Nephron progenitor cell (in vitro differentiated cells): ENCODE measurements at regions not wholly inside any gene's neighbourhood (a gene's known extent, or its start where the extent isn't known, plus 50 kb on each side); places are given as distances from the start of the nearest gene placed in this dataset.

Experiments
- DNase-seq: peaks from one replicate; pipeline ENCODE4 v3.0.0; 2021
- H3K27ac Mint-ChIP-seq: 2 replicates; pipeline ENCODE4 v1.8.0; 2021; ENCODE audit warnings: mild to moderate bottlenecking, moderate library complexity, mixed read lengths
- H3K27me3 Mint-ChIP-seq: 2 replicates; pipeline ENCODE4 v1.8.0; 2021; ENCODE audit warnings: mild to moderate bottlenecking, low read depth, mixed read lengths; ENCODE audit not compliant: poor library complexity
- H3K36me3 Mint-ChIP-seq: 2 replicates; pipeline ENCODE4 v1.8.0; 2021; ENCODE audit warnings: low read depth, mixed read lengths
- H3K4me1 Mint-ChIP-seq: 2 replicates; pipeline ENCODE4 v1.8.0; 2021; ENCODE audit warnings: mixed read lengths
- H3K4me3 Mint-ChIP-seq: 2 replicates; pipeline ENCODE4 v1.8.0; 2021; ENCODE audit warnings: mild to moderate bottlenecking, moderate library complexity, mixed read lengths
- H3K9me3 Mint-ChIP-seq: 2 replicates; pipeline ENCODE4 v1.8.0; 2021; ENCODE audit warnings: mild to moderate bottlenecking, moderate library complexity, mixed read lengths
- CTCF ChIP-seq: fragments of 200-600 bp; sonication (generic); IDR thresholded peaks from 2 replicates; pipeline ENCODE4 v1.5.0; 2021; ENCODE audit warnings: antibody characterized with exemption

- no peak overlapping the region for H3K27ac Mint-ChIP-seq
- H3K27me3 Mint-ChIP-seq = no peaks in the 10 kb centered on the region
- H3K9me3 Mint-ChIP-seq = peaks cover 19% of the 10 kb centered on the region
- H3K4me1 Mint-ChIP-seq = peaks cover 4% of the 10 kb centered on the region
- peaks cover 66% of the 10 kb centered on the region for H3K36me3 Mint-ChIP-seq
- no peak overlapping the region for H3K4me3 Mint-ChIP-seq
- TF ChIP-seq CTCF = no peak
- no peak for DNase-seq
Observed at GRCh38 chr4:123083646-123084045, 161.2 kb upstream of the NUDT6 start.

- Mint-ChIP-seq H3K4me3 (no peak overlapping the region), H3K4me1 (peaks cover 7% of the 10 kb centered on the region), H3K27me3 (no peaks in the 10 kb centered on the region), H3K9me3 (peaks cover 43% of the 10 kb centered on the region), H3K36me3 (peaks cover 72% of the 10 kb centered on the region), H3K27ac (peak overlapping the region; percentile 71)
- TF ChIP-seq CTCF = no peak
- no peak for DNase-seq
Observed at GRCh38 chr4:123088501-123088900, 166.1 kb upstream of the NUDT6 start.

- H3K27me3 Mint-ChIP-seq = no peaks in the 10 kb centered on the region
- H3K4me3 Mint-ChIP-seq = no peak overlapping the region
- no peak overlapping the region for H3K27ac Mint-ChIP-seq
- H3K36me3 Mint-ChIP-seq = peaks cover 67% of the 10 kb centered on the region
- no peak for DNase-seq
- H3K9me3 Mint-ChIP-seq = peaks cover 43% of the 10 kb centered on the region
- no peak for TF ChIP-seq CTCF
- H3K4me1 Mint-ChIP-seq = peaks cover 11% of the 10 kb centered on the region
Observed at GRCh38 chr4:123090886-123091285, 168.5 kb upstream of the NUDT6 start.

- Mint-ChIP-seq H3K27me3 (no peaks in the 10 kb centered on the region), H3K36me3 (peaks cover 50% of the 10 kb centered on the region), H3K4me1 (peaks cover 11% of the 10 kb centered on the region), H3K9me3 (peaks cover 32% of the 10 kb centered on the region), H3K4me3 (no peak overlapping the region), H3K27ac (no peak overlapping the region)
- no peak for TF ChIP-seq CTCF
- DNase-seq = no peak
Observed at GRCh38 chr4:123092586-123092985, 170.2 kb upstream of the NUDT6 start.

GRCh38 chr4:123093236-123093635 lies 170.8 kb upstream of the NUDT6 start:
- DNase-seq = no peak
- Mint-ChIP-seq H3K27me3 (no peaks in the 10 kb centered on the region), H3K9me3 (peaks cover 26% of the 10 kb centered on the region), H3K4me3 (no peak overlapping the region), H3K4me1 (peaks cover 11% of the 10 kb centered on the region), H3K27ac (no peak overlapping the region), H3K36me3 (peaks cover 43% of the 10 kb centered on the region)
- TF ChIP-seq CTCF = no peak

- H3K4me1 Mint-ChIP-seq = peaks cover 5% of the 10 kb centered on the region
- H3K4me3 Mint-ChIP-seq = no peak overlapping the region
- peaks cover 29% of the 10 kb centered on the region for H3K36me3 Mint-ChIP-seq
- no peaks in the 10 kb centered on the region for H3K27me3 Mint-ChIP-seq
- H3K27ac Mint-ChIP-seq = no peak overlapping the region
- DNase-seq = no peak
- H3K9me3 Mint-ChIP-seq = peaks cover 15% of the 10 kb centered on the region
- TF ChIP-seq CTCF = peak; percentile 52
Observed at GRCh38 chr4:123096038-123096437, 173.6 kb upstream of the NUDT6 start.
